ENCODE measurements at regions not wholly inside any gene's neighbourhood (a gene's known extent, or its start where the extent isn't known, plus 50 kb on each side); places are given as distances from the start of the nearest gene placed in this dataset.

- TF ChIP-seq GATA2 (IDR thresholded peaks at IDR 0.05; ENCODE audit: low read depth, low read length) (no peak), GATA3 (IDR thresholded peaks at IDR 0.05; ENCODE audit: low read depth, low read length) (no peak)
Observed at GRCh38 chr4:27985522-27985921, 1124.9 kb downstream of the STIM2 start.

Data from SH-SY5Y (cell line).